ENCODE measurements at regions not wholly inside any gene's neighbourhood (a gene's known extent, or its start where the extent isn't known, plus 50 kb on each side); places are given as distances from the start of the nearest gene placed in this dataset.

DNA sequence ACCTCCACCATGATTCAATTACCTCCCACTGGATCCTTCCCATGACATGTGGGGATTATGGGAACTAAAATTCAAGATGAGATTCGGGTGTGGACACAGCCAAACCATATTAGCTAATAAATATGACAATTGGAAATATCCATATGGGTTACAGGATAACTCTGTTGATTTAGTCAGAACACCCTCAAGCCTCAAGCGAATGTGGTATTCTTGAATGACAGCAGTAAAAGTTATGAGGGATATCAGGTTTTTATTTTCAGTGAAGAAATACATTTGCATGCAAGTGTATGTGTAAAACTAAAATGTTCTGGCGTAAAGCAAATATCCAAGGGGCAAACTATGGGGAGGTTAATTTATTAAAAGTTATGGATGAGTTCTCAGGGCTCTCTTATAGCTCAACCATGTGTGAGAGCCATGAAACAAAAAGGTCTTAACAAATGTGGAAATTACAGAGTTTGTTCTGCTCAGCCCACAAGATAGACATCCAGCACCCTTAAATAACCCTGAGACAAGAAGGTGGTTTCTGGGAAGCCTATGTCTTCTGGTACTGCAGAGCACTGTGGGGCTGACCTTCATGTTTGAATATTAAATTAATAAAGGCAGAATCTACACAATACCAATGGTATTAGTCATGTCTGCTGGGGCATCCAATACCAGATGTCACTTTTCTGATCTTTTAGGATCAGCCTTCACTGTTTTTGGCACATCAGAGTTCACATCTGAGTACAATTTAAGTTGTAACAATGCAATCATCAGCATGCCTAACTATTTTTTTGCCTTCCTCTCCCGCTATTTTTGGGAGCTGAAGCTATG, 370.5 kb upstream of the RSPO3 start:
- no peak for TF ChIP-seq CTCF (conservative IDR thresholded peaks at IDR 0.05 in 1 of 2, IDR thresholded peaks at IDR 0.05 in 1 of 2; ENCODE audit: extremely low read depth in 1 of 2, insufficient read depth in 1 of 2, low read depth in 1 of 2, low read length in 2 of 2)
- no peak for TF ChIP-seq EZH2 (IDR thresholded peaks at IDR 0.05; ENCODE audit: borderline replicate concordance, low read length)

Data from mammary epithelial cell (primary cell).